ENCODE measurements at regions not wholly inside any gene's neighbourhood (a gene's known extent, or its start where the extent isn't known, plus 50 kb on each side); places are given as distances from the start of the nearest gene placed in this dataset.

- TF ChIP-seq TEAD4 (IDR thresholded peaks at IDR 0.05) (no peak), MAX (IDR thresholded peaks at IDR 0.05) (no peak), USF1 (IDR thresholded peaks at IDR 0.05) (no peak), YY1 (IDR thresholded peaks at IDR 0.05; ENCODE audit: low read depth) (no peak)
These were observed 117.2 kb downstream of the CASP12 start for GRCh38 chr11:104781037-104781436.
